Stomach (tissue), 8 donors: ENCODE measurements at regions not wholly inside any gene's neighbourhood (a gene's known extent, or its start where the extent isn't known, plus 50 kb on each side); places are given as distances from the start of the nearest gene placed in this dataset.
A peak's percentile ranks its signal among the peaks of the same experiment; 100 is the strongest.

Experiments
- DNase-seq, 2 donors: peaks; one replicate each; pipeline versions ENCODE4 v3.0.0 to v3.0.0-alpha.2; 2013 to 2019
- H3K27ac ChIP-seq, 5 donors: fragments of 200-600 bp in 4 of 5; sonication (generic) in 4 of 5; one replicate each; pipeline ENCODE4 v1.5.1; 2013 to 2019; ENCODE audit warnings: mild to moderate bottlenecking in 1 of 5, moderate library complexity in 1 of 5
- H3K27me3 ChIP-seq, 3 donors: fragments of 200-600 bp; sonication (generic); one replicate each; pipeline ENCODE4 v1.5.1; 2017 to 2019; ENCODE audit warnings: mixed run types in 1 of 3
- H3K36me3 ChIP-seq, 4 donors: fragments of 200-600 bp; sonication (generic); 1 replicate in 3 of 4; 2 replicates in 1 of 4; pipeline ENCODE4 v1.5.1; 2016 to 2019
- H3K4me1 ChIP-seq, 4 donors: fragments of 200-600 bp; sonication (generic); one replicate each; pipeline ENCODE4 v1.5.1; 2016 to 2019
- H3K4me3 ChIP-seq, 4 donors: fragments of 200-600 bp; sonication (generic) in 3 of 4; one replicate each; pipeline ENCODE4 v1.5.1; 2016 to 2019; ENCODE audit warnings: mild to moderate bottlenecking in 1 of 4
- H3K9me3 ChIP-seq, 4 donors: fragments of 200-600 bp; sonication (generic); one replicate each; pipeline ENCODE4 v1.5.1; 2016 to 2019
- EP300 ChIP-seq: sonication (generic); formaldehyde crosslinking; IDR thresholded peaks from one replicate; pipeline ENCODE4 v1.6.1; 2017; ENCODE audit warnings: antibody characterized with exemption
- POLR2A ChIP-seq, 4 donors: fragments of 450-650 bp; IDR thresholded peaks; one replicate each; pipeline ENCODE4 v1.6.1; 2016; ENCODE audit warnings: antibody characterized with exemption in 4 of 4, control low read depth in 2 of 4, mild to moderate bottlenecking in 1 of 4, moderate library complexity in 1 of 4
- POLR2AphosphoS5 ChIP-seq, 3 donors: sonication (generic); formaldehyde crosslinking; IDR thresholded peaks; one replicate each; pipeline ENCODE4 v1.6.1; 2016; ENCODE audit warnings: antibody characterized with exemption in 3 of 3
- WGBS, 5 donors: extraction: QIAGEN DNeasy Blood & Tissue Kit in 3 of 5; methylation state at CpG; one replicate each; pipeline versions ENCODE4 v1.1.5 to v1.1.7; 2013 to 2018; 5-methylcytosine and 5-hydroxymethylcytosine counted together
- intact Hi-C: fragments of 100-400 bp; cut with DNase I; formaldehyde crosslinking; loops from one replicate; pipeline ENCODE4 v1.15.1; 2023; ENCODE audit warnings: low total_unique reads
- TF ChIP-seq, protein P1 (sequence below), 7 experiments: fragments of 450-650 bp in 4 of 7; fragments of 200-600 bp in 3 of 7; sonication (generic) in 3 of 7; IDR thresholded peaks; one replicate each; pipeline ENCODE4 v1.5.1; 2016 to 2019; ENCODE audit warnings: antibody characterized with exemption in 7 of 7, control low read depth in 2 of 7, mild to moderate bottlenecking in 1 of 7
- donor health status: healthy with polysubstance abuse.
- donor health status: Bipolar disorder and iron deficiency.
- donor health status: healthy.

- Histone ChIP-seq H3K27ac (no peak overlapping the region), H3K36me3 (no peaks in the 10 kb centered on the region), H3K27me3 (peaks cover 0 to 88% (median 25%) of the 10 kb centered on the region in 3 donors), H3K4me1 (peaks cover 0 to 12% (median 7%) of the 10 kb centered on the region in 4 donors), H3K4me3 (no peak overlapping the region), H3K9me3 (no peaks in the 10 kb centered on the region)
- no peak for DNase-seq
- TF ChIP-seq POLR2AphosphoS5 (IDR thresholded peaks at IDR 0.05): no peak
- intact Hi-C loops: no loop called here
- 60 to 72% (median 70%) methylated on average over 9 to 10 of the region's 10 CpGs for WGBS, 5 donors
Observed at GRCh38 chr12:107914460-107914977, 140.0 kb downstream of the ASCL4 start.

GRCh38 chr12:107917912-107918800, 143.7 kb downstream of the ASCL4 start:
- Histone ChIP-seq H3K27me3 (peaks cover 0 to 59% (median 20%) of the 10 kb centered on the region in 3 donors), H3K9me3 (no peaks in the 10 kb centered on the region), H3K27ac (no peak overlapping the region), H3K4me1 (peaks cover 0 to 3% (median 0%) of the 10 kb centered on the region in 4 donors), H3K36me3 (no peaks in the 10 kb centered on the region), H3K4me3 (no peak overlapping the region)
- intact Hi-C loops: no loop called here
- 22 to 25% (median 24%) methylated on average over 8 of the region's 8 CpGs for WGBS, 5 donors
- TF ChIP-seq POLR2A (IDR thresholded peaks at IDR 0.05) (no peak), POLR2AphosphoS5 (IDR thresholded peaks at IDR 0.05) (no peak), EP300 (no peak)
- TF ChIP-seq, protein P1, sequence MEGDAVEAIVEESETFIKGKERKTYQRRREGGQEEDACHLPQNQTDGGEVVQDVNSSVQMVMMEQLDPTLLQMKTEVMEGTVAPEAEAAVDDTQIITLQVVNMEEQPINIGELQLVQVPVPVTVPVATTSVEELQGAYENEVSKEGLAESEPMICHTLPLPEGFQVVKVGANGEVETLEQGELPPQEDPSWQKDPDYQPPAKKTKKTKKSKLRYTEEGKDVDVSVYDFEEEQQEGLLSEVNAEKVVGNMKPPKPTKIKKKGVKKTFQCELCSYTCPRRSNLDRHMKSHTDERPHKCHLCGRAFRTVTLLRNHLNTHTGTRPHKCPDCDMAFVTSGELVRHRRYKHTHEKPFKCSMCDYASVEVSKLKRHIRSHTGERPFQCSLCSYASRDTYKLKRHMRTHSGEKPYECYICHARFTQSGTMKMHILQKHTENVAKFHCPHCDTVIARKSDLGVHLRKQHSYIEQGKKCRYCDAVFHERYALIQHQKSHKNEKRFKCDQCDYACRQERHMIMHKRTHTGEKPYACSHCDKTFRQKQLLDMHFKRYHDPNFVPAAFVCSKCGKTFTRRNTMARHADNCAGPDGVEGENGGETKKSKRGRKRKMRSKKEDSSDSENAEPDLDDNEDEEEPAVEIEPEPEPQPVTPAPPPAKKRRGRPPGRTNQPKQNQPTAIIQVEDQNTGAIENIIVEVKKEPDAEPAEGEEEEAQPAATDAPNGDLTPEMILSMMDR (IDR thresholded peaks at IDR 0.05): peak in 4 of 7 experiments; percentile 27 to 51 (median 30)
- peak in 1 of 2 donors; percentile 55 for DNase-seq

- Histone ChIP-seq H3K36me3 (no peaks in the 10 kb centered on the region), H3K4me1 (peaks cover 0 to 3% (median 0%) of the 10 kb centered on the region in 4 donors), H3K4me3 (no peak overlapping the region), H3K27me3 (peaks cover 0 to 37% (median 20%) of the 10 kb centered on the region in 3 donors), H3K9me3 (no peaks in the 10 kb centered on the region), H3K27ac (no peak overlapping the region)
- DNase-seq: no peak
- TF ChIP-seq POLR2AphosphoS5 (IDR thresholded peaks at IDR 0.05) (no peak), EP300 (no peak), POLR2A (IDR thresholded peaks at IDR 0.05) (no peak)
- TF ChIP-seq, protein P1 (IDR thresholded peaks at IDR 0.05): no peak
- 46 to 56% (median 54%) methylated on average over 4 of the region's 4 CpGs for WGBS, 5 donors
- intact Hi-C loops: no loop called here
Observed at GRCh38 chr12:107921062-107921461, 146.6 kb downstream of the ASCL4 start.

GRCh38 chr12:107925125-107925524, 150.6 kb downstream of the ASCL4 start:
- DNase-seq: no peak
- intact Hi-C loops: no loop called here
- Histone ChIP-seq H3K36me3 (no peaks in the 10 kb centered on the region), H3K4me3 (no peak overlapping the region), H3K9me3 (no peaks in the 10 kb centered on the region), H3K27me3 (peaks cover 0 to 17% (median 5%) of the 10 kb centered on the region in 3 donors), H3K4me1 (no peaks in the 10 kb centered on the region), H3K27ac (no peak overlapping the region)
- 65 to 81% (median 72%) methylated on average over 3 of the region's 3 CpGs for WGBS, 5 donors
- TF ChIP-seq POLR2AphosphoS5 (IDR thresholded peaks at IDR 0.05) (no peak), EP300 (no peak), POLR2A (IDR thresholded peaks at IDR 0.05) (no peak)
- TF ChIP-seq, protein P1 (IDR thresholded peaks at IDR 0.05): no peak
